ENCODE measurements at regions not wholly inside any gene's neighbourhood (a gene's known extent, or its start where the extent isn't known, plus 50 kb on each side); places are given as distances from the start of the nearest gene placed in this dataset.

DNA sequence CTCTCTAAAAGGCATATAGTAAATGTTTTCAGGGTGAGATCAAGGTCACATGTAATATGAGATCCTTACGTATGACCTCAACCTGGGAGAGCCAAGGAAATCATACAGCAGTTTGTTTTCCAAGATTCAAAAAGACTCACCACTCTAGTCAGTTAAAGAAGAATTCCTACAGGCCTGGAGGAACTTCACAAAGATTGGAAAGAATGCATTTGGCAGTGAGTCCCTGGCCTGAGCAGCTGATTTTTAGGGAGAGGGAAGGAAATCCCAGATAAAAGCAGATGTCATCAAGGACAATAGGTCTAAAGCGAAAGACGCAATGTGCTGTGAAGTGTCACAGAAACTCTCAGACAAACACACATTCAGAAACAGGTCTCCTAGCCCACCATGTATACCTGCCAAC, 424.0 kb upstream of the ZNF462 start:
- TF ChIP-seq, protein P1, sequence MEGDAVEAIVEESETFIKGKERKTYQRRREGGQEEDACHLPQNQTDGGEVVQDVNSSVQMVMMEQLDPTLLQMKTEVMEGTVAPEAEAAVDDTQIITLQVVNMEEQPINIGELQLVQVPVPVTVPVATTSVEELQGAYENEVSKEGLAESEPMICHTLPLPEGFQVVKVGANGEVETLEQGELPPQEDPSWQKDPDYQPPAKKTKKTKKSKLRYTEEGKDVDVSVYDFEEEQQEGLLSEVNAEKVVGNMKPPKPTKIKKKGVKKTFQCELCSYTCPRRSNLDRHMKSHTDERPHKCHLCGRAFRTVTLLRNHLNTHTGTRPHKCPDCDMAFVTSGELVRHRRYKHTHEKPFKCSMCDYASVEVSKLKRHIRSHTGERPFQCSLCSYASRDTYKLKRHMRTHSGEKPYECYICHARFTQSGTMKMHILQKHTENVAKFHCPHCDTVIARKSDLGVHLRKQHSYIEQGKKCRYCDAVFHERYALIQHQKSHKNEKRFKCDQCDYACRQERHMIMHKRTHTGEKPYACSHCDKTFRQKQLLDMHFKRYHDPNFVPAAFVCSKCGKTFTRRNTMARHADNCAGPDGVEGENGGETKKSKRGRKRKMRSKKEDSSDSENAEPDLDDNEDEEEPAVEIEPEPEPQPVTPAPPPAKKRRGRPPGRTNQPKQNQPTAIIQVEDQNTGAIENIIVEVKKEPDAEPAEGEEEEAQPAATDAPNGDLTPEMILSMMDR (IDR thresholded peaks at IDR 0.05; ENCODE audit: insufficient read depth, low read length, missing control alignments) = no peak
- ChIA-PET POLR2A (no interaction called here), CTCF (no interaction called here)
- no peak overlapping the region for H3K4me3 ChIP-seq (ENCODE audit: low read depth, low read length)
- DNase-seq (ENCODE audit: low read depth, low spot score) = no peak

DNA sequence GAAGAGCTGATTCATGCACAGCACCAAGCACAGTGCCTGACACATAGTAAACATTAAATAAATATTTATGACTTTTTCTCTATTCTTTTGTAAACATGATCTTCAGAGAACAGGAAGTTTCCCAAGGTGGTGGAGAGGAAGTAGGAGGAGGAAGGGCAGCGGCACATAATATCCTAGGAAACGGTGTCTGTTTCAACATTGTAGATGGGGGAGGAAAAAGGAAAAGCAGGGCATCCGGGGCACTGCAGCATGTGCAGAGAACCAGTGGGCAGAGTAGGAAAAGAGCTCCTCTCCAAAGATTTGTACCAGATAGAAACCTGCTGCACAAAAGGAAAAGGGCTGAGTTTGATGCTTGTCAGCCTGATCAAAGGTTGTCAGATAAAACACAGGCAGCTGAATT, 421.7 kb upstream of the ZNF462 start:
- no peak for DNase-seq (ENCODE audit: low read depth, low spot score)
- H3K4me3 ChIP-seq (ENCODE audit: low read depth, low read length) = no peak overlapping the region
- ChIA-PET POLR2A (no interaction called here), CTCF (no interaction called here)
- TF ChIP-seq, protein P1 (IDR thresholded peaks at IDR 0.05; ENCODE audit: insufficient read depth, low read length, missing control alignments) = no peak

GRCh38 chr9:106443520-106443919, 419.4 kb upstream of the ZNF462 start:
- ChIA-PET POLR2A (no interaction called here), CTCF (no interaction called here)
- DNase-seq (ENCODE audit: low read depth, low spot score) = no peak
- TF ChIP-seq, protein P1 (IDR thresholded peaks at IDR 0.05; ENCODE audit: insufficient read depth, low read length, missing control alignments) = no peak
- no peak overlapping the region for H3K4me3 ChIP-seq (ENCODE audit: low read depth, low read length)

DNA sequence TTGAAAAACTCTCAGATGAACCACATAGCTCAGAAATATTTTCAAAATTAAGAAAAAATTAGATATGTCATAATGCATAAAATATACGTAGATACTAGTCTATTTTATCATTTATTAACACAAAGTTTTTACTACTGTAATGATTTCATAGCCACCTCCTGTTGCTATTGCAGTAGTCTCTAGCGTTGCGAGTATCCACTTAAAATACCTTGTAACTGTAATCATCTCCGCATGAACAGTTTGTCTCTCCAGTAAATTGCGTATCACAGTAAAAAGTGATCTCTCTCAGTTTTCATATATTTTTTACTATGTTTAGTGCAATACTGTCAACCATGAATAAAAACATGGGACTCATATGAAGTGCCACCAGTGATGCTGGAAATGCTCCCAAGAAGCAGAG, 417.9 kb upstream of the ZNF462 start:
- ChIA-PET POLR2A (no interaction called here), CTCF (no interaction called here)
- TF ChIP-seq, protein P1 (IDR thresholded peaks at IDR 0.05; ENCODE audit: insufficient read depth, low read length, missing control alignments) = no peak
- H3K4me3 ChIP-seq (ENCODE audit: low read depth, low read length) = no peak overlapping the region
- no peak for DNase-seq (ENCODE audit: low read depth, low spot score)

- H3K4me3 ChIP-seq (ENCODE audit: low read depth, low read length) = no peak overlapping the region
- no peak for DNase-seq (ENCODE audit: low read depth, low spot score)
- ChIA-PET POLR2A (no interaction called here), CTCF (no interaction called here)
- TF ChIP-seq, protein P1 (IDR thresholded peaks at IDR 0.05; ENCODE audit: insufficient read depth, low read length, missing control alignments) = no peak
These were observed 413.5 kb upstream of the ZNF462 start for GRCh38 chr9:106449336-106449927.

DNA sequence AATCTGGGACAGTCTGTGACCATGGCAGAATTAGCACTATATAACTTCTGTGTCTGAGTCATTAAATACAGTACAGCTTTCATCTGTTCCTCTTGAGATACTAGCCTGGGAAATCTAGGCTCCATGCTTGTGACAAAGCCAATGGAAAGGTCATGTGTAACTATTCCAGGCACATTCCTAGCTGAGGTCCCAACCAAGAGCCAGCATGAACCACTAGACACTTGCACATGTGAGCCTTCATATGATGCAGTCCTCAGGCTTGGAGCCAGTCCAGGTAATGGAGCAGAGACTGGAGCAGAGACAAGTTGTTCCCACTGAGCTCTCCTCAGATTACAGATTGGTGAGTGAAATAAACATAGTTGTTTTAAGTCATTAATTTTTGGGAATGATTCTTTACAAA, 412.4 kb upstream of the ZNF462 start:
- TF ChIP-seq, protein P1 (IDR thresholded peaks at IDR 0.05; ENCODE audit: insufficient read depth, low read length, missing control alignments) = no peak
- POLR2A ChIA-PET = no interaction called here
- CTCF ChIA-PET = no interaction called here

More for the DNA sequence above, 412.4 kb upstream of the ZNF462 start:
- H3K4me3 ChIP-seq (ENCODE audit: low read depth, low read length) = no peak overlapping the region
- DNase-seq (ENCODE audit: low read depth, low spot score) = no peak
